ENCODE measurements at regions not wholly inside any gene's neighbourhood (a gene's known extent, or its start where the extent isn't known, plus 50 kb on each side); places are given as distances from the start of the nearest gene placed in this dataset.

DNA sequence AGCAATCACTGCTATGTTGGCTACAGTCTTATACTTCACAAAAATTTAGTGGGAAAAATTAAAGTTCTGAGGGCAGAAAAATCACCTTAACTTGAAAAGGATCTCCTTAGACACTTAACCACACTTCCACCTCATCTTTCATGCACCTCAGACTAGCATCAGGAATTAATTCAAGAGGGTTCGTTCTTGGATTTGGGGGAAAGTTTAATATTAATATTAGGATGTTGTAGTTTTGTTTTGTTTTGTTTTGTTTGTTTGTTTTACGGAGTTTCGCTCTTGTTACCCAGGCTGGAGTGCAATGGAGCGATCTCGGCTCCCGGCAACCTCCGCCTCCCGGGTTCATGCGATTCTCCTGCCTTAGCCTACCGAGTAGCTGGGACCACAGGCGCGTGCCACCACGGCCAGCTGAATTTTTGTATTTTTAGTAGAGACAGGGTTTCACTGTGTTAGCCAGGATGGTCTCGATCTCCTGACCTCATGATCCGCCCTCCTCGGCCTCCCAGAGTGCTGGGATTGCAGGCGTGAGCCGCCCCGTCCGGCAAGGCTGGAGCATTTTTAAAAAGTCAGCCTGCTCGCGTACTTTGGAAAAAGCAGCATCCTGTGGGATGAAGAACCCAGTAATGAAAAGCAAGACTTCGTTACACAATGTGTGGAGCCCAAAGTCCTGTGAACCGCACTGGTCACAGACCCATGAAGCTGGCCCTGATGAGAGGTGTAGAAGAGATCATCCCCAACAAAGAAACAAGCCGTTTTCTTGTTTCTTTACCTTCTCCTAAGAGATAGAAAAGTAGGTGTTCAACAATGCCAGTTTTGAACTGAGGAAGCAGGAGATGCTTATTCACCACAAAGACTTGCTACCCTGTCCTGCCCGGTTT is 194.9 kb downstream of the GPX5 start:
- Histone ChIP-seq H4K20me1 (ENCODE audit: insufficient read depth, low read length) (no peaks in the 10 kb centered on the region), H3K4me1 (ENCODE audit: low read length) (no peaks in the 10 kb centered on the region), H3K27me3 (replicated peaks; ENCODE audit: insufficient read depth, low read length) (no peaks in the 10 kb centered on the region), H3K9ac (ENCODE audit: low read length) (no peak overlapping the region), H3K79me2 (ENCODE audit: low read length) (no peaks in the 10 kb centered on the region), H3K9me2 (replicated peaks; ENCODE audit: insufficient read depth, low read length) (no peaks in the 10 kb centered on the region), H2AFZ (ENCODE audit: low read length) (no peak overlapping the region), H3F3A (ENCODE audit: insufficient read depth, low read length) (no peaks in the 10 kb centered on the region), H3K9me3 (replicated peaks; ENCODE audit: insufficient read depth, low read length) (no peaks in the 10 kb centered on the region), H3K4me2 (ENCODE audit: low read depth, low read length) (no peak overlapping the region), H3K36me3 (replicated peaks; ENCODE audit: insufficient read depth, low read length) (no peaks in the 10 kb centered on the region), H3K4me3 (ENCODE audit: low read length) (no peak overlapping the region), H3K27ac (ENCODE audit: low read length) (no peak overlapping the region)
- no peak for DNase-seq
- TF ChIP-seq CTCF (IDR thresholded peaks at IDR 0.05; ENCODE audit: low read length) (no peak), EZH2phosphoT487 (IDR thresholded peaks at IDR 0.05; ENCODE audit: low read length) (no peak), EZH2 (optimal IDR thresholded peaks at IDR 0.05; ENCODE audit: low read depth, low read length) (no peak)

- no peak overlapping the region for H3K4me3 ChIP-seq (ENCODE audit: low read length)
- H3K9me2 ChIP-seq (replicated peaks; ENCODE audit: insufficient read depth, low read length) = no peaks in the 10 kb centered on the region
- no peaks in the 10 kb centered on the region for H3K4me1 ChIP-seq (ENCODE audit: low read length)
- no peaks in the 10 kb centered on the region for H3K9me3 ChIP-seq (replicated peaks; ENCODE audit: insufficient read depth, low read length)
- H3K9ac ChIP-seq (ENCODE audit: low read length) = no peak overlapping the region
- H3K36me3 ChIP-seq (replicated peaks; ENCODE audit: insufficient read depth, low read length) = no peaks in the 10 kb centered on the region
- H3K4me2 ChIP-seq (ENCODE audit: low read depth, low read length) = no peak overlapping the region
- no peaks in the 10 kb centered on the region for H4K20me1 ChIP-seq (ENCODE audit: insufficient read depth, low read length)
- no peak overlapping the region for H2AFZ ChIP-seq (ENCODE audit: low read length)
- no peaks in the 10 kb centered on the region for H3K79me2 ChIP-seq (ENCODE audit: low read length)
- H3F3A ChIP-seq (ENCODE audit: insufficient read depth, low read length) = no peaks in the 10 kb centered on the region
- DNase-seq = no peak
- H3K27ac ChIP-seq (ENCODE audit: low read length) = no peak overlapping the region
- H3K27me3 ChIP-seq (replicated peaks; ENCODE audit: insufficient read depth, low read length) = no peaks in the 10 kb centered on the region
- TF ChIP-seq CTCF (IDR thresholded peaks at IDR 0.05; ENCODE audit: low read length) (no peak), EZH2phosphoT487 (IDR thresholded peaks at IDR 0.05; ENCODE audit: low read length) (no peak), EZH2 (optimal IDR thresholded peaks at IDR 0.05; ENCODE audit: low read depth, low read length) (no peak)
Observed at GRCh38 chr6:28721372-28721771, 195.7 kb downstream of the GPX5 start.

- Histone ChIP-seq H3K4me3 (ENCODE audit: low read length) (no peak overlapping the region), H3K27me3 (replicated peaks; ENCODE audit: insufficient read depth, low read length) (no peaks in the 10 kb centered on the region), H3K79me2 (ENCODE audit: low read length) (no peaks in the 10 kb centered on the region), H3K9me3 (replicated peaks; ENCODE audit: insufficient read depth, low read length) (no peaks in the 10 kb centered on the region), H3K9ac (ENCODE audit: low read length) (no peak overlapping the region), H3F3A (ENCODE audit: insufficient read depth, low read length) (no peaks in the 10 kb centered on the region), H3K9me2 (replicated peaks; ENCODE audit: insufficient read depth, low read length) (no peaks in the 10 kb centered on the region), H2AFZ (ENCODE audit: low read length) (no peak overlapping the region), H4K20me1 (ENCODE audit: insufficient read depth, low read length) (no peaks in the 10 kb centered on the region), H3K4me2 (ENCODE audit: low read depth, low read length) (no peak overlapping the region), H3K36me3 (replicated peaks; ENCODE audit: insufficient read depth, low read length) (no peaks in the 10 kb centered on the region), H3K27ac (ENCODE audit: low read length) (no peak overlapping the region), H3K4me1 (ENCODE audit: low read length) (no peaks in the 10 kb centered on the region)
- DNase-seq = no peak
- no peak for TF ChIP-seq EZH2phosphoT487 (IDR thresholded peaks at IDR 0.05; ENCODE audit: low read length)
- TF ChIP-seq CTCF (IDR thresholded peaks at IDR 0.05; ENCODE audit: low read length) = no peak
- TF ChIP-seq EZH2 (optimal IDR thresholded peaks at IDR 0.05; ENCODE audit: low read depth, low read length) = no peak
Observed at GRCh38 chr6:28724395-28724794, 198.7 kb downstream of the GPX5 start.
